ENCODE measurements at regions not wholly inside any gene's neighbourhood (a gene's known extent, or its start where the extent isn't known, plus 50 kb on each side); places are given as distances from the start of the nearest gene placed in this dataset.

DNA sequence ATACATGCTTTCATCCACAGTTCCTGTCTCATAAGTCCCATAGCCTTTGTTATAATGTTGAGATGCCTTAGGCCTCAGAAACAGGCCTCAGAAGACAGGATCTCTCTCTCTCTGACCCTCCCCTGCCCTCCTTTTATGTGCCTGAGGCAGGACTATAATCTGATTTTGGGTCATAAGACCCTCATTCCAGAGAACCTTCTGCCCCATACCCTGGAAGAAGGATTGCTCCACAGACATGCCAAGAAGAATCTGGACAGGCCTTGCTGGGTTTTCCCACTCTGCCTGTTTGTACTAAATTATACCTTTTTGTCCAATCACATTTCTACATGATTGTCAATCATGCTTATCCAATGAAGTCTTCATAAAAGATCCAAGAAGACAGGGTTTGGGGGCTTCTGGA lies 57.2 kb upstream of the MME start:
- H3K36me3 ChIP-seq (ENCODE audit: insufficient read depth, low read length) = no peaks in the 10 kb centered on the region
- H3K4me1 ChIP-seq (ENCODE audit: insufficient read depth, low read length, poor library complexity, severe bottlenecking) = peaks cover 18% of the 10 kb centered on the region
- H3K9ac ChIP-seq (ENCODE audit: low read depth, low read length, poor library complexity, severe bottlenecking) = no peak overlapping the region
- no peak overlapping the region for H2AFZ ChIP-seq (ENCODE audit: low read length)
- H3K9me3 ChIP-seq (ENCODE audit: insufficient read depth, low read depth, low read length) = no peaks in the 10 kb centered on the region
- H3K4me2 ChIP-seq (ENCODE audit: low read depth, low read length, poor library complexity, severe bottlenecking) = no peak overlapping the region
- no peaks in the 10 kb centered on the region for H3F3A ChIP-seq (ENCODE audit: low read depth)
- H3K27me3 ChIP-seq (ENCODE audit: insufficient read depth, low read length, poor library complexity, severe bottlenecking) = no peaks in the 10 kb centered on the region
- H3K4me3 ChIP-seq (ENCODE audit: low read length, poor library complexity, severe bottlenecking) = no peak overlapping the region
- H3K9me2 ChIP-seq (replicated peaks; ENCODE audit: low read depth, low read length) = no peaks in the 10 kb centered on the region
- no peaks in the 10 kb centered on the region for H3K79me2 ChIP-seq (ENCODE audit: insufficient read depth, low read length)
- no peaks in the 10 kb centered on the region for H4K20me1 ChIP-seq (ENCODE audit: insufficient read depth, low read length, poor library complexity, severe bottlenecking)
- TF ChIP-seq, protein P1, sequence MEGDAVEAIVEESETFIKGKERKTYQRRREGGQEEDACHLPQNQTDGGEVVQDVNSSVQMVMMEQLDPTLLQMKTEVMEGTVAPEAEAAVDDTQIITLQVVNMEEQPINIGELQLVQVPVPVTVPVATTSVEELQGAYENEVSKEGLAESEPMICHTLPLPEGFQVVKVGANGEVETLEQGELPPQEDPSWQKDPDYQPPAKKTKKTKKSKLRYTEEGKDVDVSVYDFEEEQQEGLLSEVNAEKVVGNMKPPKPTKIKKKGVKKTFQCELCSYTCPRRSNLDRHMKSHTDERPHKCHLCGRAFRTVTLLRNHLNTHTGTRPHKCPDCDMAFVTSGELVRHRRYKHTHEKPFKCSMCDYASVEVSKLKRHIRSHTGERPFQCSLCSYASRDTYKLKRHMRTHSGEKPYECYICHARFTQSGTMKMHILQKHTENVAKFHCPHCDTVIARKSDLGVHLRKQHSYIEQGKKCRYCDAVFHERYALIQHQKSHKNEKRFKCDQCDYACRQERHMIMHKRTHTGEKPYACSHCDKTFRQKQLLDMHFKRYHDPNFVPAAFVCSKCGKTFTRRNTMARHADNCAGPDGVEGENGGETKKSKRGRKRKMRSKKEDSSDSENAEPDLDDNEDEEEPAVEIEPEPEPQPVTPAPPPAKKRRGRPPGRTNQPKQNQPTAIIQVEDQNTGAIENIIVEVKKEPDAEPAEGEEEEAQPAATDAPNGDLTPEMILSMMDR (conservative IDR thresholded peaks at IDR 0.05; ENCODE audit: low read length) = no peak
- TF ChIP-seq EZH2phosphoT487 (IDR thresholded peaks at IDR 0.05; ENCODE audit: borderline replicate concordance) = no peak

DNA sequence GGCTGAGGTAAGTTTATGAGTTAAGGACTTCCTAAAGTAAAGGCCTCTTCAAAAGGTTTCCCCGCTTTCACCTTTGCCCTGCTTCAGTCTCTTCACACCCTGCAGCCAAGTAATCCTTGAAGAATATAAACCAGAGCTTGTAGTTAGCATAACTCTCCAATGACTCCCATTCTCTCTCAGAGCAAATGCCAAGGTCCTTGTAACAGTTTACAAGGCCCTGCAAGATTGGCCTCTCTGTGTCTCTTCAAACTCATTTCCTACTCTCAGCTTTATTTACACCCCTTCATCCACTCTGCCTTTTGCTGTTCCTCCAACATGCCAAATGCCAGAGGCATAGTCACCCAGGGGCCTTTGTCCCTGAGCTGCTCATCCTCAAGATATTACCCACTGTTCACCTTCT lies 60.5 kb upstream of the MME start:
- no peaks in the 10 kb centered on the region for H3K36me3 ChIP-seq (ENCODE audit: insufficient read depth, low read length)
- no peaks in the 10 kb centered on the region for H3K9me3 ChIP-seq (ENCODE audit: insufficient read depth, low read depth, low read length)
- no peaks in the 10 kb centered on the region for H3F3A ChIP-seq (ENCODE audit: low read depth)
- peaks cover 10% of the 10 kb centered on the region for H3K4me1 ChIP-seq (ENCODE audit: insufficient read depth, low read length, poor library complexity, severe bottlenecking)
- H3K4me3 ChIP-seq (ENCODE audit: low read length, poor library complexity, severe bottlenecking) = no peak overlapping the region
- TF ChIP-seq EZH2phosphoT487 (IDR thresholded peaks at IDR 0.05; ENCODE audit: borderline replicate concordance) = no peak
- TF ChIP-seq, protein P1 (conservative IDR thresholded peaks at IDR 0.05; ENCODE audit: low read length) = no peak
- H2AFZ ChIP-seq (ENCODE audit: low read length) = peak overlapping the region; percentile 66
- H3K4me2 ChIP-seq (ENCODE audit: low read depth, low read length, poor library complexity, severe bottlenecking) = no peak overlapping the region
- no peaks in the 10 kb centered on the region for H3K79me2 ChIP-seq (ENCODE audit: insufficient read depth, low read length)
- no peaks in the 10 kb centered on the region for H4K20me1 ChIP-seq (ENCODE audit: insufficient read depth, low read length, poor library complexity, severe bottlenecking)
- H3K9ac ChIP-seq (ENCODE audit: low read depth, low read length, poor library complexity, severe bottlenecking) = no peak overlapping the region
- no peaks in the 10 kb centered on the region for H3K9me2 ChIP-seq (replicated peaks; ENCODE audit: low read depth, low read length)
- no peaks in the 10 kb centered on the region for H3K27me3 ChIP-seq (ENCODE audit: insufficient read depth, low read length, poor library complexity, severe bottlenecking)

DNA sequence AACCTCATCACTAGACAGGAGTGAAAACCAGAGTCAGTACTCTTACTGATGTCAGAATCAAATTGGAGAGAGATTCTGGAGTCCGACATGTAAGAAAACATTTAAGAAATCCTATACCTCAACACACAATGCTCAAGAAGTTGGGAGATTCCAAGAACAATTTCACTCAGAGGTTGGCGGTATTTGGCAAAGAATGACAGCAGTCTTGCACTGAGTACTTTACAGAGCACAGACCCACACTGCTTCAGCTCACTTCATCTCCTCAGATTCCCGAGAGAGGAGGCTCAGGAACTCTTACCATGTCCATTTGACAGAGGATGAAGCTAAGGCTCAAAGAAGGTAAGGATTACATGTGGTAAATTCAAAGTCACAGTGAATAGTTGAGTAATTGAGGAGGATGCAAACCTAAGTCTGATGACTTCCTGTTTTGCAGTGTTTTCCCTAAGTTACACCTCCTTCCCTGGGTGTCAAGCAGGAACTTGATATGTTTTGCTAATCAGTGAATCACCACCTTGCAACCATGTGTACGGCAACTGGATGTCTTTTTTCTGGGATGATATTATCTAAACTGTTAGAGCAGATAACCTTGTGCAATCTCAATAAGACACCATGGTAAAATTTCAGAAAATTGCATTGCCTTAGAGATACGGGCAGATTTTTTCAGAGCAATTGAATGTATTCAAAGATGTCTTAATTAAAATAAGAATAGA lies 61.3 kb upstream of the MME start:
- Histone ChIP-seq H3K79me2 (ENCODE audit: insufficient read depth, low read length) (no peaks in the 10 kb centered on the region), H3F3A (ENCODE audit: low read depth) (no peaks in the 10 kb centered on the region), H3K27me3 (ENCODE audit: insufficient read depth, low read length, poor library complexity, severe bottlenecking) (no peaks in the 10 kb centered on the region), H2AFZ (ENCODE audit: low read length) (peak overlapping the region; percentile 52), H3K36me3 (ENCODE audit: insufficient read depth, low read length) (no peaks in the 10 kb centered on the region), H3K4me2 (ENCODE audit: low read depth, low read length, poor library complexity, severe bottlenecking) (no peak overlapping the region), H3K9me3 (ENCODE audit: insufficient read depth, low read depth, low read length) (no peaks in the 10 kb centered on the region), H4K20me1 (ENCODE audit: insufficient read depth, low read length, poor library complexity, severe bottlenecking) (no peaks in the 10 kb centered on the region), H3K9me2 (replicated peaks; ENCODE audit: low read depth, low read length) (no peaks in the 10 kb centered on the region), H3K4me1 (ENCODE audit: insufficient read depth, low read length, poor library complexity, severe bottlenecking) (peaks cover 10% of the 10 kb centered on the region), H3K9ac (ENCODE audit: low read depth, low read length, poor library complexity, severe bottlenecking) (no peak overlapping the region), H3K4me3 (ENCODE audit: low read length, poor library complexity, severe bottlenecking) (no peak overlapping the region)
- TF ChIP-seq EZH2phosphoT487 (IDR thresholded peaks at IDR 0.05; ENCODE audit: borderline replicate concordance) = no peak
- TF ChIP-seq, protein P1 (conservative IDR thresholded peaks at IDR 0.05; ENCODE audit: low read length) = no peak
